ENCODE measurements at regions not wholly inside any gene's neighbourhood (a gene's known extent, or its start where the extent isn't known, plus 50 kb on each side); places are given as distances from the start of the nearest gene placed in this dataset.
A peak's percentile ranks its signal among the peaks of the same experiment; 100 is the strongest.
"Not testable (repeated sequence)": the region's sequence is repeated elsewhere in the genome, so short reads cannot be mapped to it uniquely, and the experiment has no call there.

- DNase-seq: no peak
Observed at GRCh38 chr5:152104211-152104610, 179.6 kb upstream of the GLRA1 start.

GRCh38 chr5:152102908-152103307, 178.3 kb upstream of the GLRA1 start:
- DNase-seq: not testable (repeated sequence)

GRCh38 chr5:152102057-152102456, 177.4 kb upstream of the GLRA1 start:
- DNase-seq: no peak

- no peak for DNase-seq
Observed at GRCh38 chr5:152100462-152100861, 175.8 kb upstream of the GLRA1 start.

- no peak for DNase-seq
Observed at GRCh38 chr5:152097128-152097527, 172.5 kb upstream of the GLRA1 start.

- no peak for DNase-seq
Observed at GRCh38 chr5:152094716-152095115, 170.1 kb upstream of the GLRA1 start.

GRCh38 chr5:152094060-152094459, 169.4 kb upstream of the GLRA1 start:
- DNase-seq: no peak

- DNase-seq: no peak
Observed at GRCh38 chr5:152092580-152092979, 167.9 kb upstream of the GLRA1 start.

- no peak for DNase-seq
Observed at GRCh38 chr5:152089644-152090043, 165.0 kb upstream of the GLRA1 start.

- no peak for DNase-seq
Observed at GRCh38 chr5:152086668-152087067, 162.0 kb upstream of the GLRA1 start.

- no peak for DNase-seq
Observed at GRCh38 chr5:152084476-152084875, 159.8 kb upstream of the GLRA1 start.

GRCh38 chr5:152083231-152083630, 158.6 kb upstream of the GLRA1 start:
- DNase-seq: no peak

GRCh38 chr5:152072091-152072490, 147.4 kb upstream of the GLRA1 start:
- DNase-seq: no peak

- no peak for DNase-seq
Observed at GRCh38 chr5:152070591-152070990, 145.9 kb upstream of the GLRA1 start.

- no peak for DNase-seq
Observed at GRCh38 chr5:152066784-152067183, 142.1 kb upstream of the GLRA1 start.

- DNase-seq: no peak
Observed at GRCh38 chr5:152063004-152063403, 138.4 kb upstream of the GLRA1 start.

- no peak for DNase-seq
Observed at GRCh38 chr5:152061095-152061494, 136.4 kb upstream of the GLRA1 start.

- no peak for DNase-seq
Observed at GRCh38 chr5:152058267-152058666, 133.6 kb upstream of the GLRA1 start.

GRCh38 chr5:152056931-152057330, 132.3 kb upstream of the GLRA1 start:
- DNase-seq: no peak

GRCh38 chr5:152052470-152052869, 127.8 kb upstream of the GLRA1 start:
- no peak for DNase-seq

- no peak for DNase-seq
Observed at GRCh38 chr5:152051499-152052454, 127.1 kb upstream of the GLRA1 start.

GRCh38 chr5:152046361-152046760, 121.7 kb upstream of the GLRA1 start:
- DNase-seq: no peak

- not testable (repeated sequence) for DNase-seq
Observed at GRCh38 chr5:152038856-152039255, 114.2 kb upstream of the GLRA1 start.

- DNase-seq: peak; percentile 6
Observed at GRCh38 chr5:152026328-152027024, 101.8 kb upstream of the GLRA1 start.
